GM21390 (cell line): ENCODE measurements at regions not wholly inside any gene's neighbourhood (a gene's known extent, or its start where the extent isn't known, plus 50 kb on each side); places are given as distances from the start of the nearest gene placed in this dataset.
"Not testable (repeated sequence)": the region's sequence is repeated elsewhere in the genome, so short reads cannot be mapped to it uniquely, and the experiment has no call there.

Experiments
- ATAC-seq: cut with Tn5 transposase; IDR thresholded peaks from one replicate; pipeline ENCODE4 v1.9.1; 2021; ENCODE audit not compliant: unreplicated experiment

DNA sequence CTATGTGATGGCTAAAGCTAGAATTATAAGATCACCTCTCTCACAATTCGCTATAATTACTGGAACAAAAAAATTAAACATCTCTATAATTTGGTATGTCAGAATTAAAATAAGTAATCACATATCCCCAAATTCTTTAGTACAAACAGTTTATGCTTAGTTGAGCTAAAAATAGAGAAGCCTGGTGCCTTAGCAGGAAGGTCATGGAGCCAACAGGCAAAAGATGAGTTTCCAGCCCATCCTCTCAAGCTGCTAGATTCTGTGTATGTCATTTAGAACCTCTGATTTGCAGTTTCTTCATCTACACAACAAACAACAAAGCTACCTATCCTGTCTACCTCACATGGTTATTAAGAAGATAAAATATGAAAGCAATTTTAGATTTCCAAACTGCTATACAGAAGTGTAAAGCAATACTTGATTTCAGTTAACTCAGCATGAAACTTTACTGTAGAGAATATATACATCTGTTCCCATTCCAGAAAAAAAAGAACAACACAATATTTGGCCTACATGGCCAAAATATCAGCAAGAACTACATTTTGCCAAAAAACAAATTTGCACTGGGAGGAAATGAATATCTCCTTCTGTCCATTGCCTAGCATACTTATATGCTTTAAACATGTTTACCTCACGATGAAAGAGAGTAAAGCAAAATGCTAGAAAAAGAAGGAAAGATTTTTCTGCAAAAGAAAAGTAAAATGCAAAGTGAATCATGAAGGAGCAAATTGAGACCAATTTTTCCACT, 294.0 kb upstream of the MIR17HG start:
- no peak for ATAC-seq

DNA sequence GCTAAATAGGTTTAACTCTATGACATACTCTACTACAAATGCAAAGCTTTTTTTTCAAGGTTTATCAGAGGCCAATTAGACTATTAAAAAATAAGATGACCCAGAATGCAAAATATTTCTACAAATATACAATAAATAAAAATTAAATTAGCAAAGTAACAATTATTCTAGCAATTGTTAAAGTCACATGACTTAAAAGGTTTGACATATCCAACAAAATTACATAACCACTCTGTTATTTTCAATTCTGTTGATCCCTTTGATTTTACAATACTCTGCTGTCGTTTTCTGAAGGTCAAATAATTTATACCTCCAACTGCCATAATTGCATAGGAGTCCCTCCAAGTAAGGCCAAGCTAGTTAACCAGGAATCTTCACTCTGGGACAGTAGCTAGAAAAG, 292.6 kb upstream of the MIR17HG start:
- ATAC-seq, result no peak

DNA sequence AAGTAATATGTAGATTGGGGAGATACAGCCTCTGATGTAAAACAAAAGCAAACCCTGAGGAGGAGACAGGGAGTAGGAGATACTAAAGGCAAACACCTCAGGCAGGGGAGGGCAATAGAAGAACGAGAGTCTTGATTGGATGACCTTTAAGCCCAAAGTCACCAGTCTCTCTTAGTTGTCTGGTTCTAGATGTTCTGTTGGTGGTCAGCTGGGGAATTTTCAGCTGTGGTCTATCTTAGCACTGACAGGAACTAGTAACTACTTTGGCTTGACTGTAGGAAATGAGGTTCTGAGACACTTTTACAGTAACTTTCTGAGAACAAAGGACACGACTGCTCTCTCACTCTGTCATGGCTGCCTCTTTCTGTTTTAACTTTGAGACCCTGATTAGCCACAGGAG, 290.7 kb upstream of the MIR17HG start:
- ATAC-seq, result peak; percentile 58

DNA sequence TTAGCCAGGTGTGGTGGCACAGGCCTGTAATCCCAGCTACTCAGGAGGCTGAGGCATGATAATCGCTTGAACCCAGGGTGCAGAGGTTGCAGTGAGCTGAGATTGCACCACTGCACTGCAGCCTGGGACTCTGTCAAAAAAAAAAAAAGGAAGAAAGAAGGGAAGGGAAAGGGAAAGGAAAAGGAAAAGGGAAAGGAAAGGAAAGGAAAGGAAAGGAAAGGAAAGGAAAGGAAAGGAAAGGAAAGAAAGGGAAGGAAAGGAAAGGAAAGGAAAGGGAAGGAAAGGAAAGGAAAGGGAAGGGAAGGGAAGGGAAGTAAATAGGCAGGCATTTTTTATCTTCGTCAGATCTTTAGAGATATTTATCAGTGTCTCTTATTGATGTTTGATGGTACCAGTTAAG, 290.0 kb upstream of the MIR17HG start:
- not testable (repeated sequence) for ATAC-seq

DNA sequence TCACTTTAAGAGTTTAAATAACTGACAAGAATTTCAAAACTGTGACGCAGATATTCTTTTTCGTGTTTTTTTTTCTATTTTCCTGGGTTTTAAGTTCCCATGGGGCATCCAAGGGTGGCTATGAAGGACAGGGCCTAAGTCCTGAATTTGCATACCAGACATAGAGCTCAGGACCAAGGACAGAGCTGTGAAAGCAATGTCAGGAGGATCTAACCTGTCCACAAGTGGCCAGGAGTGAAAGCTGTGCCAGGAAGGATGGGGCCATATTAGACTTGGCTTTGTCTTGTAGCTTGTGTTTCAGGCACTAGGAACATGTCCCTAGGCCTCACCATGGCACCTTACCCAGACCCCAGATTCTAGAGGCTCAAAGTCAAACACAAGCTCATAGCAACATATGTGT, 289.4 kb upstream of the MIR17HG start:
- ATAC-seq, result no peak

DNA sequence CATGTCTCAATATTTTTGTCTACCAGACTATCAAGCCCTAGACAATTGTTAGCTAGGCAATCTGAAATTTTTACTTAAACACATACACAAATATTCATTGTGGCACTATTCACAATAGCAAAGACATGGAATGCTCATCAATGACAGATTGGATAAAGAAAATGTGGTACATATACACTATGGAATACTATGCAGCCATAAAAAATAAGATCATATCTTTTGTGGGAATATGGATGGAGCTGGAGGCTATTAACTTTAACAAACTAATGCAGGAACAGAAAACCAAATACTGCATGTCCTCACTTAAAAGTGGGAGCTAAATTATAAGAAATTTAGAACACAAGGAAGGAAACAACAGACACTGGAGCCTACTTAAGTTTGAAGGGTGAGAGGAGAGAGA, 288.6 kb upstream of the MIR17HG start:
- no peak for ATAC-seq

DNA sequence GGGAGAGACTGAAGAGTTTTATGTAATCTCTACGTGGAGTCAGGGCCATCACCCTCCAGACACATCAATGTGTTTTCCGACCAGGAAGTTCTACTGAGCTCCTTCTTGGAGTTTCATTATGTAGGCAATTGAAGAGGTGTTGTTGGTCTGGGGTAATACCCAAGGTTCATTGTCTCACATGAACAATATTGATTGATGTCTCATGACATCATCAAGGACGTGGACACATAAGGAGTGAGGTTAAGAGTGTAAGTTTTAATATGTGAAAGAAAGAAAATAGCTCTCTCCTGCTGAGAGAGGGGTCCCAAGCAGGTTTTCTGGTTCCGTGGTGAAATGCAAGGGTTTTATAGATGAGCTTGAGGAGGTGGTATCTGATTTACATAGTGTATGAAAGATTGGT, 280.7 kb upstream of the MIR17HG start:
- ATAC-seq, result no peak

DNA sequence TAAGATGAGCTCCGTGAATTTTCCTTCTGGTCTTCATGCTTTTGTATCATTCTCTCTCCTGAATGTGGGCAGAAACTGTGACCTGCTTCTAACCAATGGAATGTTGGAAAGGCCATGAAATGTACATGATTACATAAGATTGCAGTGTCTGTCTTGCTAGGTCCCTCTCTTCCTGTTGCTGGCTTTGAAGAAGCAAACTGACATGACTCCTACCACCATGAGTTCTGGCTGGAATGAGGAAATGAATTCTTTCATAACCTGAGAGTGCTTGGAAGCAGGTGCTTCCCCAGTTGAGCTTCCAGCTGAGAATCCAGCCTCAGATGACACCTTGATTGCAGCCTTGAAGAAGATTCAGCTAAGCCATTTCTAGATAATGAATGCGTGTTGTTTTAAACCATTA, 275.0 kb upstream of the MIR17HG start:
- no peak for ATAC-seq

DNA sequence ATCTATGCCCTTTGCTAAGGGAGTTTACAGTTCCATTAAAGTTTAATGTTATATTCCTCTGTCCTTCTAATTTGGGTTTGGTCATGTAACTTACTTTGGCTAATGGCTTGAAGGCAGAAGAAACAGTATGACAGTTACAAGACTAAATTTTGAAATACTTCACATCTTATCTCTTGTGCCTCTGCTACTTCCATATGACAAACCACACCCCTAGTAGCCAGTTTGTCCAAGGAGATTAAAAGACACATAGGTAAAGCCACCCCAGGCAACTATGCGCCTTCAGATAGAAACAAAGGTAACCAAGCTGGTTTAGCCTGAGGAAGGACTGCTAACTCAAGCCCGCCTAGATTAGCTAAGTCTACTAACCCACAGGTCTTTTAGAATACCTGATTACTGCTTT, 273.4 kb upstream of the MIR17HG start:
- ATAC-seq, result no peak

DNA sequence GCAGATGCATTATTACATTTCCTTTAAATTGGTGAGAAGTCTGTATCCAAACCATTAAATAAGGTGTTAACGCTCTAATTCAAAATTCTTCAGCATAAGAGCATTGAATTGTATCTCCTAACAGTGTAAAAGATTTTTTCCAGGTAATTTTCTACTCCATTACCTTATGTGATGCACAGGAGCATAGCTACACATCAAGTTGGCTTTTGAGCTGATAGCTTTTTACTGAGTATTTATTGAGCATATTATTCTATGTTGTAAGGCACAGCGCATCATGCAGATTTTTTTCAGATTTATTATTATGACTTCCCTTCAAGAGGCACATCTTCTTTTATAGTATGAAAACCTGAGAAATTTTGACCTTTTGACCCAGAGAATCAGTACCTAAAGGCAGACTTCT, 270.7 kb upstream of the MIR17HG start:
- no peak for ATAC-seq

DNA sequence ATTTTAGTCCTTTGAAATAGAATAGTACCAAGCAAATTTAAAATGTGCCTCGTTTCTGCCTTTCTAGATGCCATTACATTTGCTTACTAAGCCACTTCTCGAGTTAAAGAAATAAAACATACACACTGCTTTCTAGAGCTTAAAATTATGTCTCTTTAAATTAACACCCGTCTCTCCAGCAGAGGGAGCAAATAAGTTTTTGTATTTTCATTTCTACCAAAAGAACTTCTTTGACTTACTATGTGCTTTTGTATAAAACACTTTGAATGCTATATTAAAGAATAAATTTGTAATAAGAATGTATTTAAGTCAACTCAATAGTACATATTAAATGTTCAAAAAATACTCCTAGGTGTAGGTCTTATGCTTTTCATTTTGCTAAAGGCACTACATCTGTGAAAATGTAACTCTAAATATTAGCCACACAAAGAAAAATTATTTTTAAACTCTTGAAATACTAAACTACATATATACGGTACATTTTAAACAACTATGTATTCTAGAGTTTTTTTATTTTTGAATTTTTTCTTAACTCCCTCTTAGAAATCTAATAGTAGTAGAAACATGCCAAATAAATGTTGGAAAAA, 269.3 kb upstream of the MIR17HG start:
- no peak for ATAC-seq

DNA sequence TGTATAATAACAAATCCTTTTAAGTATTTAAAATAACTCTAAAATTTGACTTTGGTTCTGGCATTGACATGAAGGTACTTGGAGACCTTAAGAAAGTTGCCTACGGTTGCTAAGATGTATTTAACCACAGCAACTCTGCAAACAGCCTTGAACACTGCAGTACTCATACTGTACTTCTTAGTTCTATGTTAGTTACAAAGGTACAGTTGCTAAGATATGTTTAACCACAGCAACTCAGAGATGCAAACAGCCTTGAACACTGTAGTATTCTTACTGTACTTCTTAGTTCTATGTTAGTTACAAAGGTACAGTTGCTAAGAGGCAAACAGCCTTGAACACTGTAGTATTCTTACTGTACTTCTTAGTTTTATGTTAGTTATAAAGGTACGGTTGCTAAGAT, 268.3 kb upstream of the MIR17HG start:
- ATAC-seq, result no peak

DNA sequence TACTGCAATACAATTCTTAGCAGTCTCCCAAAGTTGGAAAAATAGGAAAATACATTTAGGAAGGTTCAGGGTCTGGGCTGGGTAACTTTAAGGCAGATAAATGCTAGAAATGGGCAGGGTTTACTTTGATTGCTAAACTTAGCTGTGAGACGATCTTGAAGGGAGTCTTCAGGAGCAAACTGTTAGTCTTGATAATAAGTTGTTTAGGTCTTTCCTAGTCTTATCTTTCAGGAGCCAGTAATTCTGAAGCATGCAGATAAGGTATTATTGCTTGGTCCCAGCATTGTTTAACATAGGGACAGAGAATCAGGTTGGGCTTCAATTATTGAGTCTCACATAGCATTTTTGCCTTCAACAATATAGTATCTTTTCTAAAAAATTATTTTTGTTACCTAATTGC, 262.4 kb upstream of the MIR17HG start:
- no peak for ATAC-seq

DNA sequence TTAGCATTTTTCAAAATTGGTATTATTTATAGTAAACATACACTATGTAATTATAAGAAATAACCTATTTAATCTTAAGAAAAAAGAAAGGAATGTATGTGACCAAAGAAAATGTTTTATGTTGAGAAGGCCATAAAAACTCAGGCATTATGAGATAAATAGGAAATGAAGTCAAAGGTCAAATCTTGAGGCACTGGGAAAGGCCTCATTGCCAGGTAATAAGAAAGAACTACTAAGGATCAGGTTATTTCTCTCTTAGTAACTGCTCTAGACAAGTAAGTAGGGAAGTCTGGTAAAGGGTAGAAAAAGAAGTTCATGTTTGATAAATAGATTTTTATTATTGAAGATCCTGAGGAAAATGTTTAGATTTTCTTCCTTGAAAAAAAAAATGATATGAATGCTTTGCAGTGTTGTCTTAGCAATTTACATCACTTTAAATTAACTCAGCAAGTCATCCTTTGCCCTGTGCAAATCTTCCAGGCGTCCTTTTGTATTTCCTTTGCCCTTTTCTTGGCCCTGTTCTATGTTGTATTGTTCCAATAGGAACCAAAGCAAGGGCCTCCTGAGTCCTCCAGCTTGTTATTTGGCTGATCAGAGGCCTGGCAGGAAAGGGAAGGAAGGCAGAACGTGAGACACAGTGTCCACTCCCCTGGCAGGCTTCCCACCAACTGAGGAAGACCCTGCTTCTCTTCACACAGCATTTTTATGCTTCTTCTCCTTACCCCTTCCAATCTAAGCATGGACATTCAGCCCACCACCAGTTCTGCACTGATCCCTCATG, 260.4 kb upstream of the MIR17HG start:
- ATAC-seq, result no peak

DNA sequence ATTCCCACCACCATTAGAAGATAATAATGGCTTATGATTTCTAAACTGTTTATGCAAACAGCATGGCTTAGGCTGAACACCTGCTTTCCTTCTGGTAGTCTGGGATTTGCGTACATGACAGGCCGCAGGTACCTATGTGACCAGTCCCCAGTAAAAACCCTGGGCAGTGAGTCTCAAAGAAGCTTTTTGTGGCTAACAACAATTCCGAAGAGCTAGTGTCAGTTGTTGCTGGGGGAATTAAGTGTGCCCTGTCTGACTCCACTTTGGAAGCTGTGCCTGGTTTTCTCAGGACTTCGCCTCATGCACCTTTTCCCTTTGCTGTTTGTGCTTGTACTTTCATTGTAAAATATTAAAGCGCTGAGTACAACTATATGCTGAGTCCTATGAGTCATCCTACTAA, 250.2 kb upstream of the MIR17HG start:
- ATAC-seq, result no peak

DNA sequence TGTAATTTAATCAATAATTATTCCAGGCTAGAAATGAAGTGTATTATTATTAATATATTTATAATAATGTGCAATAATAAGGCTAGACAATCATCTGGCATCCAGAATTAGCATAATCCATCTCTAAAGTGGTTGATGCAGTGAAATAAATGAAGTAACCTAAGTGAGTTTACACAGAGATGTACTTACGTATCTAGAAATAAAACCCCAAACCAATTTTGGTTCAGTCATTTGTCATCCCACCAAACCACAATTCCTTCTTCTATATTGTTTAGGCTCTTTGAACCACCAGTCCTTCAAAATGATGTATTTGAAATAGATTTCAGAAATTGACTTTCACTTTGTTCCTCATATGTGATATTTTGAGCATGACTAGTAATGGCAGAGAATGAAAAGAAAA, 247.6 kb upstream of the MIR17HG start:
- ATAC-seq, result no peak

DNA sequence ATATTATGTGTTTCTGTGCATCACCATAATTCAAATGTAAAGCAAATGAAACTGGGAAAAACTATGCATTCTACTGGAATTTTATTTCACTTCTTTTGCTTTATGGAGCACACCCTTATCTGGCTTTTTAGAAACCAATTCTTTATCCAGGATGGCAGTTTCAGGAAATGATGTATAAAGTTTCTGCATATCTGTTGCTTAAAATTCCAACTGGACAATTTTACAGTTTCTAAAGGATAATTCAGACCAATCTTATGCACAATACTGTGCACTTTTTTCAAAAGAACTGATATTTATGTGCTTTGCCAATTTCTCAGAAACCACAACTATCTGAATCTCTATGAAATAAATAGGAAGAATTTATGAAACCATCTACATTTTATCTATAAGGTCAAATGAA, 246.5 kb upstream of the MIR17HG start:
- ATAC-seq, result no peak

DNA sequence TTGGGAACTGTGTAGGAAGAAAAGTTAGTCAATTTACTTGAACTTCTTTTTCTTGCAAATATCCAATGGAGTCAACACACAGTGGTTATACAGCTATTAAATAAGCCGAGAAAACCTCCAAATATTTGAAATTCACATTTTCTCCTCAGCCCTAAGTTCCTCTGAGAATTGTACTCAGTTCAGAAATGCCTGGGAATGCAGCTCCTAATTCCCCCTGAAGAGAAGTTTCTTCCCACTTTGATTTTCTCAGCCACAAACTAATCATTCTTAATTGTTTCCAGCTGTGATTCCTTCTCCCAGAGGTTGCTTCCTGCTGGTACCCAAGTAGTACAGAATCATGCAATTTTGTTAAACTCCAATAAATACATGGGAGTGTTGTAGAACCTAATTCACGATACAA, 246.1 kb upstream of the MIR17HG start:
- no peak for ATAC-seq

DNA sequence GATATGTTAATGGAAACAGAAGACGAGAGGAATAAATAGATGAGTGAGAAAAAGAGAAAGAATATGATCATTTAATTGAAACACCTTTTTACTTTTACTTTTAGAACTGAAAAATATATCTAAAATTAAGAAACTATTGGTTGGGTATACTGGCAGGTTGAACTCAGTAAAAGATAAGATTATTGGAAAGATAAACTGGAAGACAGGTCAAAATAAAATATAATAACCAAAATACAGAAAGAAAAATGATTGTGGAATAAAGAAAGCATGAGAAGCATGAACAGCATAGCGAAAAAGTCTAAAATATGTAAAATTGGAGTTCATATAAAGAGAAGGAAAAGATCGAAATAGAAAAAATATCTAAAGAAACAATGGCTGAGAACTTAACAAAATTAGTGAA, 242.2 kb upstream of the MIR17HG start:
- ATAC-seq, result no peak

DNA sequence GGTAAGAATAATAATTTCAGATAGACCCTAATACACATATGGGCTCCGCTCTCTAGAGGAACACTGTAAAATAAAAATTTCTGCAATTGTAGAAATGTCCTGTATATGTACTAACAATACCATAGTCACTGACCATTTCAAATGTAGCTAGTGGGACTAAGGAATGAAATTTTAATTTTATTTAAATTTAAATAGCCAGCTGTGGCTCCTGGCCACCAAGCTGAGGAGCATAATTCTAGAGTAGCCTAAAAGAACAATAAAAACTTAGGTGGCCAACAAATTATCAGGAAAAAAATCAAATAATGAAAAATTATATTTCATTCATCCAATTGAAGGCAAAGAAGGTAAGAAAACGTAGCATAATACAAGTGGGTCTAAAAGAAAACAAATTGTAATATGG, 240.9 kb upstream of the MIR17HG start:
- ATAC-seq, result no peak

DNA sequence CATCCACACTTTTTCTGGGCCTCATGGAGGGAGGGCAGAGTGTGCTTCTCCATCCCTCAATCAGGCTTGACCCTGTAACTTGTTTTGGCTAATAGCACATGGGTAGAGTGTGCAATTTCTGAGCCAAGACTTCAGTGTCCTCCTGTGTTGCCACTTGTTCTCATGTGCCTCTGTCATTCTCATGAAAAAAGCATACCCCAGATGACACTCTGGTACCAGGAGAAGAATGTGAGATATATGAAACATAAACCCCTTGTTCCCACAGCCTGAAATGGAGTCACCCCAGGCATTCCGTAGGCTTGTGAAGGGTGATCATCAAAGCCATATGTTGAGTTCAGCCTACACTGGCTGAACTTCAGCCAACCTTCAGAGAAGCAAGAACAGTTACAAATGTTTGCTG, 239.2 kb upstream of the MIR17HG start:
- ATAC-seq, result no peak

DNA sequence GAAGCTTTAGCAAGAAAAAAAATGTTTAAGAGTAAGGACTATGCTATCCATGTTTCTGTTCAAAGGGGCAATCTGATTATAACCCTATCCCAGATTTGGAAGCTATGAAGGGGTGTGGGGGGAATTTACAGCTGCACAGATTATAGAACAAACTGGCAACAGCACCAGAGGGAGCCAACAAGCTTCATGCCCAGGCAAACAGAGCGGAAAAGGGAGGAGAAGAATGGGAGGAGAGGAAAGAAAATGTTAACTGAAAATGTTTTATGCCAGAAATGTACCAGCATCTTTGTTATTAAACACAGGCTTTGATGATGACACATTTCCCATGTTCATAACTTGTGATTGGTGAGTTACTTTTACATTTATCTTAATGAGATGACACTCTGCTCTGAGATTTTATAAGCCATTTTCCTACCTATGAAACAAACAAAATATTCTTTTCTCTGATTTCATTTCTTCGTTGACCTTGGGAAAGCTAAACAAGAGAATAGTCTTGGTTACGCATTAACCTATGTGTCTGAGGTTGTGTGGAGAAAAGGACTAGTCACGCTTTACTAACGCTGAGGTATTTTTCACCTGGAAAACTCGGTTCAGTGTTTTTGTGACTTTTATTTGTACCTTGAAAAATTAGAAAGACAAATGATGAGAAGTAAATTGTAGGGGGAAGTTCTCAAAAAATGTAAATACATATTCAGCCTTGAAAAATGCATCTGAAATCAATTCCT, 235.8 kb upstream of the MIR17HG start:
- ATAC-seq, result no peak
